ENCODE measurements at regions not wholly inside any gene's neighbourhood (a gene's known extent, or its start where the extent isn't known, plus 50 kb on each side); places are given as distances from the start of the nearest gene placed in this dataset.

- no peak for DNase-seq (ENCODE audit: low read depth in 1 of 2, low spot score in 1 of 2)
- no peak overlapping the region for H3K27ac ChIP-seq (replicated peaks)
- TF ChIP-seq GABPA (IDR thresholded peaks at IDR 0.05; ENCODE audit: low read depth) (no peak), SPI1 (IDR thresholded peaks at IDR 0.05; ENCODE audit: borderline replicate concordance, low read depth) (no peak), POLR2AphosphoS5 (IDR thresholded peaks at IDR 0.05; ENCODE audit: low read depth) (no peak), REST (IDR thresholded peaks at IDR 0.05; ENCODE audit: insufficient replicate concordance, low read depth) (no peak), CTCF (IDR thresholded peaks at IDR 0.05; ENCODE audit: insufficient read depth, low read length) (no peak)
Measured at GRCh38 chr5:27788184-27788583, 749.8 kb upstream of the CDH9 start.

GRCh38 chr5:27784317-27784716 lies 745.9 kb upstream of the CDH9 start:
- no peak overlapping the region for H3K27ac ChIP-seq (replicated peaks)
- TF ChIP-seq CTCF (IDR thresholded peaks at IDR 0.05; ENCODE audit: insufficient read depth, low read length) (no peak), SPI1 (IDR thresholded peaks at IDR 0.05; ENCODE audit: borderline replicate concordance, low read depth) (no peak), GABPA (IDR thresholded peaks at IDR 0.05; ENCODE audit: low read depth) (no peak), REST (IDR thresholded peaks at IDR 0.05; ENCODE audit: insufficient replicate concordance, low read depth) (no peak), POLR2AphosphoS5 (IDR thresholded peaks at IDR 0.05; ENCODE audit: low read depth) (no peak)
- H3K27me3 ChIP-seq (ENCODE audit: insufficient read depth, poor library complexity, severe bottlenecking), result no peaks in the 10 kb centered on the region
- no peak overlapping the region for H3K4me3 ChIP-seq (replicated peaks; ENCODE audit: insufficient read depth, low read length)
- DNase-seq (ENCODE audit: low read depth in 1 of 2, low spot score in 1 of 2), result no peak

More at GRCh38 chr5:27788184-27788583, 749.8 kb upstream of the CDH9 start:
- Histone ChIP-seq H3K4me3 (replicated peaks; ENCODE audit: insufficient read depth, low read length) (no peak overlapping the region), H3K27me3 (ENCODE audit: insufficient read depth, poor library complexity, severe bottlenecking) (no peaks in the 10 kb centered on the region)

- no peak for TF ChIP-seq CTCF (IDR thresholded peaks at IDR 0.05; ENCODE audit: insufficient read depth, low read length)
- no peak for TF ChIP-seq POLR2AphosphoS5 (IDR thresholded peaks at IDR 0.05; ENCODE audit: low read depth)
- no peak for TF ChIP-seq GABPA (IDR thresholded peaks at IDR 0.05; ENCODE audit: low read depth)
- no peak for TF ChIP-seq REST (IDR thresholded peaks at IDR 0.05; ENCODE audit: insufficient replicate concordance, low read depth)
- TF ChIP-seq SPI1 (IDR thresholded peaks at IDR 0.05; ENCODE audit: borderline replicate concordance, low read depth), result no peak
- Histone ChIP-seq H3K27ac (replicated peaks) (no peak overlapping the region), H3K4me3 (replicated peaks; ENCODE audit: insufficient read depth, low read length) (no peak overlapping the region), H3K27me3 (ENCODE audit: insufficient read depth, poor library complexity, severe bottlenecking) (no peaks in the 10 kb centered on the region)
- no peak for DNase-seq (ENCODE audit: low read depth in 1 of 2, low spot score in 1 of 2)
Measured at GRCh38 chr5:27778121-27778520, 739.7 kb upstream of the CDH9 start.

All from HL-60 (cell line).